Mammary epithelial cell (primary cell): ENCODE measurements at regions not wholly inside any gene's neighbourhood (a gene's known extent, or its start where the extent isn't known, plus 50 kb on each side); places are given as distances from the start of the nearest gene placed in this dataset.

Source experiments
- EZH2 ChIP-seq: IDR thresholded peaks from 2 replicates; pipeline ENCODE4 v1.6.1; 2012; ENCODE audit warnings: low read length, inconsistent platforms, borderline replicate concordance
- TF ChIP-seq, protein P1 (sequence below), 2 donors: IDR thresholded peaks in 1 of 2; conservative IDR thresholded peaks in 1 of 2; 2 replicates each; pipeline ENCODE4 v1.5.1; 2011 to 2012; ENCODE audit warnings: inconsistent platforms in 2 of 2, low read length in 2 of 2, mild to moderate bottlenecking in 2 of 2, control low read depth in 1 of 2, low read depth in 1 of 2; ENCODE audit not compliant: insufficient read depth in 1 of 2; ENCODE audit errors: extremely low read depth in 1 of 2

DNA sequence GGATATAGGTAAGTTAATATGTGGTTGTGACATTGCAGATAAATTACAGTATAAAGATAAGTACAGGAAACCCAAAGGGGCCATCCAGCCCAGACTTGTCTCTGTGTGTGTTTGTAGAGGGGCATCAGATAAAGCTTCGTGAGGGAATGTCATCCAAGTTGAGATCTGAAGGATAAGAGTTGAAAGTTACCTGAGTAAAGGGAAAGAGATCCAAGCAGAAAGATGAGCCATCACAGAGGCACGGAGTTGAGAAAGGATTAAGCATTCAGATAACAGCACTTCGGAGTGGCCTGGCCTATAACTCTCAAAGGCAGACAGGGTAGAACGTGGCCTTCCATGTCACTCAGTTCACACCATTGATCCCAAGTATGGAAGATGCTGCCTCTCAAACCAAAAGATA is 749.1 kb downstream of the ADGRL2 start:
- TF ChIP-seq, protein P1, sequence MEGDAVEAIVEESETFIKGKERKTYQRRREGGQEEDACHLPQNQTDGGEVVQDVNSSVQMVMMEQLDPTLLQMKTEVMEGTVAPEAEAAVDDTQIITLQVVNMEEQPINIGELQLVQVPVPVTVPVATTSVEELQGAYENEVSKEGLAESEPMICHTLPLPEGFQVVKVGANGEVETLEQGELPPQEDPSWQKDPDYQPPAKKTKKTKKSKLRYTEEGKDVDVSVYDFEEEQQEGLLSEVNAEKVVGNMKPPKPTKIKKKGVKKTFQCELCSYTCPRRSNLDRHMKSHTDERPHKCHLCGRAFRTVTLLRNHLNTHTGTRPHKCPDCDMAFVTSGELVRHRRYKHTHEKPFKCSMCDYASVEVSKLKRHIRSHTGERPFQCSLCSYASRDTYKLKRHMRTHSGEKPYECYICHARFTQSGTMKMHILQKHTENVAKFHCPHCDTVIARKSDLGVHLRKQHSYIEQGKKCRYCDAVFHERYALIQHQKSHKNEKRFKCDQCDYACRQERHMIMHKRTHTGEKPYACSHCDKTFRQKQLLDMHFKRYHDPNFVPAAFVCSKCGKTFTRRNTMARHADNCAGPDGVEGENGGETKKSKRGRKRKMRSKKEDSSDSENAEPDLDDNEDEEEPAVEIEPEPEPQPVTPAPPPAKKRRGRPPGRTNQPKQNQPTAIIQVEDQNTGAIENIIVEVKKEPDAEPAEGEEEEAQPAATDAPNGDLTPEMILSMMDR (conservative IDR thresholded peaks at IDR 0.05 in 1 of 2, IDR thresholded peaks at IDR 0.05 in 1 of 2; ENCODE audit: extremely low read depth in 1 of 2, insufficient read depth in 1 of 2, low read depth in 1 of 2, low read length in 2 of 2), result no peak
- TF ChIP-seq EZH2, result no peak
